A172 (cell line): ENCODE measurements at regions not wholly inside any gene's neighbourhood (a gene's known extent, or its start where the extent isn't known, plus 50 kb on each side); places are given as distances from the start of the nearest gene placed in this dataset.

ENCODE experiments used
- DNase-seq: peaks from one replicate; pipeline ENCODE4 v3.0.0-alpha.2; 2015; ENCODE audit warnings: low spot score

GRCh38 chr5:160508780-160509361 is 87.2 kb downstream of the PTTG1 start:
- DNase-seq, result peak; percentile 66

- DNase-seq, result no peak
Measured at GRCh38 chr5:160511280-160511929, 89.8 kb downstream of the PTTG1 start.
